K562 (cell line): ENCODE measurements at regions not wholly inside any gene's neighbourhood (a gene's known extent, or its start where the extent isn't known, plus 50 kb on each side); places are given as distances from the start of the nearest gene placed in this dataset.

Source experiments
- CSDE1 ChIP-seq, 2 experiments: fragments of 450-650 bp; IDR thresholded peaks; 2 replicates each; pipeline ENCODE4 v1.6.1; 2016; ENCODE audit warnings: mild to moderate bottlenecking in 1 of 2
- DLX4 ChIP-seq: fragments of 250-450 bp; sonication (Bioruptor Pico); IDR thresholded peaks from 2 replicates; pipeline ENCODE4 v1.6.1; 2021; ENCODE audit warnings: mild to moderate bottlenecking
- ELF1 ChIP-seq: fragments of 200-800 bp; sonication (Bioruptor generic); IDR thresholded peaks from 2 replicates; pipeline ENCODE4 v1.6.1; 2016; ENCODE audit warnings: missing genetic modification characterization, missing compliant biosample characterization
- FOXA1 ChIP-seq: fragments of 450-650 bp; IDR thresholded peaks from 2 replicates; pipeline ENCODE4 v1.6.1; 2016; ENCODE audit warnings: mild to moderate bottlenecking, borderline replicate concordance
- FUS ChIP-seq: fragments of 200-400 bp; formaldehyde crosslinking; optimal IDR thresholded peaks from 2 replicates; pipeline ENCODE3; 2017; ENCODE audit warnings: low read depth, low read length
- PTBP1 ChIP-seq: fragments of 200-400 bp; formaldehyde crosslinking; IDR thresholded peaks from 2 replicates; pipeline ENCODE4 v1.6.1; 2017; ENCODE audit warnings: low read depth, low read length
- ZNF143 ChIP-seq: sonication (generic); formaldehyde crosslinking; IDR thresholded peaks from 2 replicates; pipeline ENCODE4 v1.9.0; 2022; ENCODE audit warnings: mild to moderate bottlenecking, missing genetic modification reagents
- TF ChIP-seq, protein P1 (sequence below): fragments of 450-650 bp; IDR thresholded peaks from 2 replicates; pipeline ENCODE4 v1.6.1; 2017; ENCODE audit warnings: mild to moderate bottlenecking, moderate library complexity
- TF ChIP-seq, protein P2 (sequence below): fragments of 200-800 bp; sonication (Bioruptor generic); IDR thresholded peaks from 2 replicates; pipeline ENCODE4 v1.6.1; 2017; ENCODE audit warnings: missing genetic modification characterization, missing compliant biosample characterization

DNA sequence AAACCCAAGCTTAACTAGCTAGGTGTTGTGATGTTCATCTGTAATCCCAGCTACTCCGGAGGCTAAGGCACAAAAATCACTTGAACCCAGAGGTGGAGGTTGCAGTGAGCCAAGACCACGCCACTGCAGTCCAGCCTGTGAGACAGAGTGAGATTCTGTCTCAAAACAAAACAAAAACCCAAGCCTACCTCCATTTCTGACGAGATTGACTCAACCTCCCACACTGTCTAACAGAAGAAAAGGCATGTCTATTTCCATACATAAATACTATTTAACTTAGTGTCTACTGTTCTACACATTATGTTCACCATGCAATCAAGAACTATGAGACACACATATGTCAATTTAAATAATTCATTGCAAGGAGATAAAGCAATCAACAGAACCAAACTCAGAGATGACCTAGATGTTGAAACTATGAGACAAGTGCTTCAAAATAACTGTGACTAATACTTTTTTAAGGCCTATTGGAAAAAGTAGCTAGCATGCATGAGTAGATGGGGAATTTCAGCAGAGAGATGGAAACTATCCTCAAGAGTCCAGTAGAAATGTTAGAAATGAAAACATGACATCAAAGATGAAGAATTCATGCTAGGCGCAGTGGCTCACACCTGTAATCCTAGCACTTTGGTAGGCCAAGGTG is 75.9 kb upstream of the DHRS4 start (continued):
- TF ChIP-seq DLX4 (CRISPR knock-in tag) (no peak), FUS (no peak), FOXA1 (no peak), ELF1 (tag) (no peak), CSDE1 (IDR thresholded peaks at IDR 0.05) (no peak), PTBP1 (no peak), ZNF143 (CRISPR knock-in tag) (no peak)
- TF ChIP-seq, protein P1, sequence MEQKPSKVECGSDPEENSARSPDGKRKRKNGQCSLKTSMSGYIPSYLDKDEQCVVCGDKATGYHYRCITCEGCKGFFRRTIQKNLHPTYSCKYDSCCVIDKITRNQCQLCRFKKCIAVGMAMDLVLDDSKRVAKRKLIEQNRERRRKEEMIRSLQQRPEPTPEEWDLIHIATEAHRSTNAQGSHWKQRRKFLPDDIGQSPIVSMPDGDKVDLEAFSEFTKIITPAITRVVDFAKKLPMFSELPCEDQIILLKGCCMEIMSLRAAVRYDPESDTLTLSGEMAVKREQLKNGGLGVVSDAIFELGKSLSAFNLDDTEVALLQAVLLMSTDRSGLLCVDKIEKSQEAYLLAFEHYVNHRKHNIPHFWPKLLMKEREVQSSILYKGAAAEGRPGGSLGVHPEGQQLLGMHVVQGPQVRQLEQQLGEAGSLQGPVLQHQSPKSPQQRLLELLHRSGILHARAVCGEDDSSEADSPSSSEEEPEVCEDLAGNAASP = no peak
- TF ChIP-seq, protein P2, sequence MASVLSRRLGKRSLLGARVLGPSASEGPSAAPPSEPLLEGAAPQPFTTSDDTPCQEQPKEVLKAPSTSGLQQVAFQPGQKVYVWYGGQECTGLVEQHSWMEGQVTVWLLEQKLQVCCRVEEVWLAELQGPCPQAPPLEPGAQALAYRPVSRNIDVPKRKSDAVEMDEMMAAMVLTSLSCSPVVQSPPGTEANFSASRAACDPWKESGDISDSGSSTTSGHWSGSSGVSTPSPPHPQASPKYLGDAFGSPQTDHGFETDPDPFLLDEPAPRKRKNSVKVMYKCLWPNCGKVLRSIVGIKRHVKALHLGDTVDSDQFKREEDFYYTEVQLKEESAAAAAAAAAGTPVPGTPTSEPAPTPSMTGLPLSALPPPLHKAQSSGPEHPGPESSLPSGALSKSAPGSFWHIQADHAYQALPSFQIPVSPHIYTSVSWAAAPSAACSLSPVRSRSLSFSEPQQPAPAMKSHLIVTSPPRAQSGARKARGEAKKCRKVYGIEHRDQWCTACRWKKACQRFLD (CRISPR knock-in tag) = no peak
